H9 (cell line): ENCODE measurements at regions not wholly inside any gene's neighbourhood (a gene's known extent, or its start where the extent isn't known, plus 50 kb on each side); places are given as distances from the start of the nearest gene placed in this dataset.
A peak's percentile ranks its signal among the peaks of the same experiment; 100 is the strongest.

Experiments used
- DNase-seq: peaks from one replicate; pipeline ENCODE4 v3.0.0-alpha.2; 2017
- H2AFZ ChIP-seq: one replicate; pipeline ENCODE4 v1.6.1; 2013; ENCODE audit warnings: mild to moderate bottlenecking, low read length, control low read depth, moderate library complexity
- H2AK5ac ChIP-seq: 2 replicates; pipeline ENCODE4 v1.6.1; 2013; ENCODE audit warnings: low read length, control low read depth, mixed read lengths; ENCODE audit not compliant: insufficient read length
- H2BK120ac ChIP-seq: one replicate; pipeline ENCODE4 v1.6.1; 2013; ENCODE audit warnings: low read depth, mild to moderate bottlenecking, low read length, control low read depth, inconsistent platforms; ENCODE audit not compliant: poor library complexity, severe bottlenecking
- H2BK12ac ChIP-seq: 2 replicates; pipeline ENCODE4 v1.6.1; 2013; ENCODE audit warnings: low read length, control low read depth, mixed read lengths, low read depth; ENCODE audit not compliant: insufficient read length
- H2BK15ac ChIP-seq: 2 replicates; pipeline ENCODE4 v1.6.1; 2013; ENCODE audit warnings: low read depth, low read length, control low read depth
- H2BK20ac ChIP-seq: one replicate; pipeline ENCODE4 v1.6.1; 2013; ENCODE audit warnings: low read depth, mild to moderate bottlenecking, low read length, control low read depth, inconsistent platforms; ENCODE audit not compliant: poor library complexity, severe bottlenecking
- H2BK5ac ChIP-seq: 2 replicates; pipeline ENCODE4 v1.6.1; 2013; ENCODE audit warnings: low read length, control low read depth, mixed read lengths; ENCODE audit not compliant: insufficient read length
- H3K14ac ChIP-seq: 2 replicates; pipeline ENCODE4 v1.6.1; 2013; ENCODE audit warnings: low read length, control low read depth; ENCODE audit not compliant: insufficient read depth
- H3K18ac ChIP-seq: 2 replicates; pipeline ENCODE4 v1.6.1; 2013; ENCODE audit warnings: low read depth, mild to moderate bottlenecking, mixed read lengths, low read length, control low read depth; ENCODE audit not compliant: insufficient read length
- H3K23ac ChIP-seq: 2 replicates; pipeline ENCODE4 v1.6.1; 2013; ENCODE audit warnings: low read length, control low read depth, mixed read lengths, low read depth; ENCODE audit not compliant: insufficient read length
- H3K23me2 ChIP-seq: 2 replicates; pipeline ENCODE4 v1.6.1; 2013; ENCODE audit warnings: low read depth, mild to moderate bottlenecking, mixed read lengths, low read length, control low read depth; ENCODE audit not compliant: insufficient read length, poor library complexity, severe bottlenecking
- H3K27ac ChIP-seq: 2 replicates; pipeline ENCODE4 v1.5.1; 2013; ENCODE audit warnings: low read length, control low read depth, mixed read lengths, low read depth; ENCODE audit not compliant: insufficient read length
- H3K27me3 ChIP-seq: 2 replicates; pipeline ENCODE4 v1.6.1; 2013; ENCODE audit warnings: low read length, control low read depth, inconsistent platforms; ENCODE audit not compliant: insufficient read depth
- H3K4ac ChIP-seq: 2 replicates; pipeline ENCODE4 v1.6.1; 2013; ENCODE audit warnings: low read depth, mild to moderate bottlenecking, control low read depth, inconsistent platforms, low read length, moderate library complexity
- H3K4me1 ChIP-seq: 2 replicates; pipeline ENCODE4 v1.6.1; 2013; ENCODE audit warnings: low read length, control low read depth, inconsistent platforms; ENCODE audit not compliant: insufficient read depth
- H3K4me2 ChIP-seq: 2 replicates; pipeline ENCODE4 v1.6.1; 2013; ENCODE audit warnings: low read length, control low read depth, mixed read lengths; ENCODE audit not compliant: insufficient read length, insufficient read depth
- H3K56ac ChIP-seq: 2 replicates; pipeline ENCODE4 v1.6.1; 2013; ENCODE audit warnings: low read depth, mild to moderate bottlenecking, mixed read lengths, low read length, control low read depth; ENCODE audit not compliant: insufficient read length
- H3K79me1 ChIP-seq: 2 replicates; pipeline ENCODE4 v1.6.1; 2013; ENCODE audit warnings: low read depth, mild to moderate bottlenecking, moderate library complexity, low read length, control low read depth, inconsistent platforms; ENCODE audit not compliant: insufficient read depth, poor library complexity, severe bottlenecking
- H3K79me2 ChIP-seq: 2 replicates; pipeline ENCODE4 v1.6.1; 2013; ENCODE audit warnings: low read length, control low read depth, inconsistent platforms; ENCODE audit not compliant: insufficient read depth
- H3K9ac ChIP-seq: 2 replicates; pipeline ENCODE4 v1.6.1; 2013; ENCODE audit warnings: low read length, control low read depth, mixed read lengths; ENCODE audit not compliant: insufficient read length; ENCODE audit errors: extremely low read depth
- H3K9me3 ChIP-seq: one replicate; pipeline ENCODE4 v1.6.1; 2013; ENCODE audit warnings: low read depth, low read length, inconsistent platforms; ENCODE audit not compliant: control insufficient read depth
- H3T11ph ChIP-seq: one replicate; pipeline ENCODE4 v1.6.1; 2013; ENCODE audit warnings: mild to moderate bottlenecking, low read length, control low read depth, inconsistent platforms
- H4K20me1 ChIP-seq: one replicate; pipeline ENCODE4 v1.6.1; 2013; ENCODE audit not compliant: control insufficient read depth, insufficient read length, insufficient read depth
- H4K5ac ChIP-seq: 2 replicates; pipeline ENCODE4 v1.6.1; 2013; ENCODE audit warnings: low read depth, mild to moderate bottlenecking, mixed read lengths, low read length, control low read depth; ENCODE audit not compliant: insufficient read length
- H4K8ac ChIP-seq: replicated peaks from 2 replicates; pipeline ENCODE4 v1.6.1; 2013; ENCODE audit warnings: low read length, control low read depth, mixed read lengths, low read depth; ENCODE audit not compliant: insufficient read length
- H4K91ac ChIP-seq: 2 replicates; pipeline ENCODE4 v1.6.1; 2013; ENCODE audit warnings: low read depth, mild to moderate bottlenecking, moderate library complexity, mixed read lengths, low read length, control low read depth; ENCODE audit not compliant: insufficient read length
- H3K27ac Mint-ChIP-seq, 3 experiments: 2 replicates in 2 of 3; 3 replicates in 1 of 3; pipeline ENCODE4 v1.8.0; 2020 to 2021; ENCODE audit warnings: mixed read lengths in 3 of 3, mild to moderate bottlenecking in 1 of 3, moderate library complexity in 1 of 3
- H3K27me3 Mint-ChIP-seq: 2 replicates; pipeline ENCODE4 v1.8.0; 2021; ENCODE audit warnings: low read depth, mild to moderate bottlenecking, moderate library complexity, mixed read lengths
- H3K36me3 Mint-ChIP-seq, 3 experiments: 2 replicates in 2 of 3; 3 replicates in 1 of 3; pipeline ENCODE4 v1.8.0; 2020 to 2021; ENCODE audit warnings: low read depth in 3 of 3, mixed read lengths in 3 of 3; ENCODE audit not compliant: insufficient read depth in 1 of 3
- H3K4me1 Mint-ChIP-seq, 2 experiments: 2 replicates each; pipeline ENCODE4 v1.8.0; 2020; ENCODE audit warnings: mixed read lengths in 2 of 2
- H3K4me3 Mint-ChIP-seq, 2 experiments: 2 replicates in 1 of 2; 3 replicates in 1 of 2; pipeline ENCODE4 v1.8.0; 2020 to 2021; ENCODE audit warnings: mild to moderate bottlenecking in 2 of 2, mixed read lengths in 2 of 2, moderate library complexity in 1 of 2
- H3K9me3 Mint-ChIP-seq, 2 experiments: 2 replicates in 1 of 2; 3 replicates in 1 of 2; pipeline ENCODE4 v1.8.0; 2020; ENCODE audit warnings: mild to moderate bottlenecking in 2 of 2, mixed read lengths in 2 of 2, moderate library complexity in 1 of 2
- CTCF ChIP-seq: fragments of 200-600 bp; sonication (generic); conservative IDR thresholded peaks from 3 replicates; pipeline ENCODE4 v1.8.0; 2021; ENCODE audit warnings: antibody characterized with exemption, mild to moderate bottlenecking
- WGBS: extraction: QIAGEN DNeasy Blood & Tissue Kit; methylation state at CpG from one replicate; pipeline ENCODE4 v1.1.7; 2013; ENCODE audit warnings: missing lambda C conversion rate, low lambda C conversion rate, mixed read lengths; ENCODE audit not compliant: insufficient read length; ENCODE audit errors: extremely low coverage; 5-methylcytosine and 5-hydroxymethylcytosine counted together

GRCh38 chr7:25895792-25896171, 256.2 kb upstream of the NFE2L3 start:
- Histone ChIP-seq H3K18ac (no peak overlapping the region), H4K8ac (no peak overlapping the region), H3K27me3 (no peaks in the 10 kb centered on the region), H3K4ac (no peak overlapping the region), H3K56ac (no peak overlapping the region), H3K4me2 (peak overlapping the region; percentile 75), H4K91ac (no peak overlapping the region), H3K9ac (no peak overlapping the region), H3K23me2 (peaks cover 6% of the 10 kb centered on the region), H2BK20ac (no peak overlapping the region), H3K9me3 (no peaks in the 10 kb centered on the region), H3K23ac (no peak overlapping the region), H2BK5ac (no peak overlapping the region), H4K20me1 (no peaks in the 10 kb centered on the region), H4K5ac (no peak overlapping the region), H2AK5ac (no peak overlapping the region), H3K27ac (no peak overlapping the region), H2BK120ac (no peak overlapping the region), H3K79me2 (no peaks in the 10 kb centered on the region), H3K4me1 (no peaks in the 10 kb centered on the region), H2BK15ac (no peak overlapping the region), H3K14ac (no peak overlapping the region), H3K79me1 (no peaks in the 10 kb centered on the region), H3T11ph (no peak overlapping the region), H2AFZ (no peak overlapping the region), H2BK12ac (no peak overlapping the region)
- Mint-ChIP-seq H3K4me3 (peak overlapping the region; percentile 74 to 80), H3K27ac (peak overlapping the region in 1 of 3 experiments; percentile 1; a peak in 1 of 7 replicates), H3K27me3 (peaks cover 16% of the 10 kb centered on the region), H3K4me1 (peaks cover 20 to 31% of the 10 kb centered on the region in 2 experiments), H3K36me3 (no peaks in the 10 kb centered on the region; a peak in 1 of 7 replicates), H3K9me3 (peaks cover 0 to 4% of the 10 kb centered on the region in 2 experiments; a peak in 1 of 5 replicates)
- no peak for TF ChIP-seq CTCF
- no CpG with 5 or more reads among the region's 6 CpGs for WGBS
- DNase-seq = peak; percentile 53
